AG04449 (cell line): ENCODE measurements at regions not wholly inside any gene's neighbourhood (a gene's known extent, or its start where the extent isn't known, plus 50 kb on each side); places are given as distances from the start of the nearest gene placed in this dataset.

Source experiments
- CTCF ChIA-PET: fragments of 350-600 bp; formaldehyde crosslinking; extraction: SDS; loops from one replicate; lab custom pipeline; 2021; ENCODE audit warnings: antibody characterized with exemption; lab: Yijun Ruan, JAX
- POLR2A ChIA-PET: fragments of 400-600, 350-600 bp; formaldehyde crosslinking; extraction: SDS; loops from one replicate; lab custom pipeline; 2020; ENCODE audit warnings: antibody characterized with exemption, inconsistent platforms; lab: Yijun Ruan, JAX
- DNase-seq: peaks from one replicate; pipeline ENCODE4 v3.0.0-alpha.2; 2010; ENCODE audit warnings: low read depth, low spot score
- H3K4me3 ChIP-seq: 2 replicates; pipeline ENCODE4 v1.5.1; 2011; ENCODE audit warnings: low read depth, mild to moderate bottlenecking, control low read depth, low read length
- CTCF ChIP-seq: IDR thresholded peaks from one replicate; pipeline ENCODE4 v1.5.1; 2011; ENCODE audit warnings: mild to moderate bottlenecking, moderate library complexity, low read length, control low read depth, inconsistent platforms; ENCODE audit not compliant: insufficient read depth; ENCODE audit errors: missing control alignments

- ChIA-PET POLR2A (no interaction called here), CTCF (interaction anchor here (1.6 to 5.8 kb wide), 5 partner anchors 20 to 106 kb away, joined by 3 to 48 read pairs (median 7); no protein-coding TSS in a partner anchor)
- DNase-seq, result no peak
- no peak overlapping the region for H3K4me3 ChIP-seq
- TF ChIP-seq CTCF, result no peak
Observed at GRCh38 chr7:131002600-131002999, 268.6 kb upstream of the KLF14 start.

GRCh38 chr7:131003634-131004033, 269.6 kb upstream of the KLF14 start:
- no peak for TF ChIP-seq CTCF
- ChIA-PET CTCF (interaction anchor here (0.8 to 5.8 kb wide), 7 partner anchors 9 to 107 kb away, joined by 3 to 48 read pairs (median 5); no protein-coding TSS in a partner anchor), POLR2A (no interaction called here)
- no peak overlapping the region for H3K4me3 ChIP-seq
- no peak for DNase-seq

GRCh38 chr7:131004371-131004770, 270.4 kb upstream of the KLF14 start:
- ChIA-PET CTCF (interaction anchor here (0.8 to 5.8 kb wide), 7 partner anchors 9 to 108 kb away, joined by 3 to 48 read pairs (median 5); no protein-coding TSS in a partner anchor), POLR2A (no interaction called here)
- no peak for DNase-seq
- TF ChIP-seq CTCF, result no peak
- H3K4me3 ChIP-seq, result no peak overlapping the region

- CTCF ChIA-PET, result interaction anchor here (0.6 to 4.4 kb wide), 29 partner anchors 8 to 125 kb away, joined by 3 to 32 read pairs (median 5); no protein-coding TSS in a partner anchor
- POLR2A ChIA-PET, result interaction anchor here (0.6 to 1.3 kb wide), 3 partner anchors 94 to 162 kb away, joined by 3 to 6 read pairs (median 3); no protein-coding TSS in a partner anchor
- DNase-seq, result no peak
- peak; percentile 50 for TF ChIP-seq CTCF
- H3K4me3 ChIP-seq, result no peak overlapping the region
Observed at GRCh38 chr7:131007439-131008330, 273.7 kb upstream of the KLF14 start.

- no peak overlapping the region for H3K4me3 ChIP-seq
- POLR2A ChIA-PET, result interaction anchor here (0.6 to 1.0 kb wide), 2 partner anchors 44 to 97 kb away, joined by 4 read pairs; no protein-coding TSS in a partner anchor
- CTCF ChIA-PET, result interaction anchor here (0.9 to 4.4 kb wide), 9 partner anchors 14 to 121 kb away, joined by 3 to 32 read pairs (median 3); no protein-coding TSS in a partner anchor
- no peak for DNase-seq
- no peak for TF ChIP-seq CTCF
Observed at GRCh38 chr7:131008840-131009711, 275.1 kb upstream of the KLF14 start.
